ENCODE measurements at regions not wholly inside any gene's neighbourhood (a gene's known extent, or its start where the extent isn't known, plus 50 kb on each side); places are given as distances from the start of the nearest gene placed in this dataset.

DNA sequence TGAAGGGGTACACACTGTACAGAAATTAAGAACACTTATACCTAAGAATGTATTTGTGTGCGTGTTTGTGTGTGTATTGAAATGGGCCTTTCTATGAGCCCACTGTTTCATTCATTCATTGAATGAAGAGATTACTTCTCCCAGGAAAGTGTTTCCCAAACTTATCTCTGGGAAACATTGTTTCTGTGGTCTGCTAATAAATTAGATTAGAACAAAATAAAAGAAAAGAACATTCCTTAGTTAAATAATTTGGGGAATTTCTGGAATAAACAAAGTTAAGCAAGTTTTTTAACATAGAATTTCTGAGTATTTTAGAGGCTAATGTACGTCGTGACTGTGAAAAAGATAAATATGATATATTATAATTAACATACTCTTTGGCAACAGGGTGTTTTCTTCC lies 402.4 kb upstream of the CDH11 start:
- DNase-seq = no peak

DNA sequence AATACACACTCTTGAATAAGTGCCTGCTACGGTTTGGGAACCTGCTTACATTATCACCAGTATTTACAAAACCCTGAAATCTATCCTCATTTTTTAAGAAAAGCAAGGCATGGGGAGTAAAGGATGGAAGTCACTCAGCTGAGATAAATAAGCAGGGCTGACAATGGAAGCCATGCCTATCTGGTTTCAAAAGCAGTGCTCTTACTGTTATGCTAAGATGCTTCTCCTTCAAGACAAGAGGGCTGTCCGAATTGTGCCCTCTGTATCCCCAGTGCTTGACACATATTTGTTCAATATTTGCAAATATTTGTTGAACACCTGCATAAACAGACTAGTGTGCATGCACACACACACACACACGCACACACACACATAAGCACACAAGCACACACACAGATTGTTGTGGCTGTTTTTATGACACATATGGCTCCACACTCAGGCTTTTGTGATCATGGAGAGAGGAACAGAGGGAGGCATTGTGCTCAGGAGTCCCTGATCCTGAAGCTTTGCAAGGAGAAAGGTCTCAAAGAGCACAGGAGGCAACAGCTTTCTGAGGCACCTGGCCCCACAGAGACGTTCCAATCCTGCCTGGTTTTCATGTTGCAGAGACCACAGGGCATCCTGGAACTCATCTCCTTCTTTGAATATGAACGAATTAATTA lies 401.6 kb upstream of the CDH11 start:
- no peak for DNase-seq

DNA sequence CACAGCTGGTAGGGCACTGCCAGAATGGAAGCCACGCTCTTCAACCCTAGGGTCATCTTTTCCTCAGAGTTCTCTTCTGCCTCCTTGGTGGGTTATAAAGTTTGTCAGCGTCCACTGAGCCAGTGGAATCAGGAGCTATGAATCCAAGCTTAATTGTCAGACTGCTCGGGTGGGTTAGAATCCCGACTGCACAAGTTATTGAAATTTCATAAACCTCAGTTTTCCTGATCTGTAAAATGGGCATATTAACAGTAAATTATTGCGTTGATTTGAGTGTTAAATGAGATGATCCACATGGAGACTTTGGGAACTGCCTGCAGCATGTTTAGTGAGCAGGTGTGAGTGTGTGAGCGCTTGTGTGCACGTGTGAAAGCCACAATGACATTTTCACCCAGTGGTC lies 400.5 kb upstream of the CDH11 start:
- DNase-seq = no peak

DNA sequence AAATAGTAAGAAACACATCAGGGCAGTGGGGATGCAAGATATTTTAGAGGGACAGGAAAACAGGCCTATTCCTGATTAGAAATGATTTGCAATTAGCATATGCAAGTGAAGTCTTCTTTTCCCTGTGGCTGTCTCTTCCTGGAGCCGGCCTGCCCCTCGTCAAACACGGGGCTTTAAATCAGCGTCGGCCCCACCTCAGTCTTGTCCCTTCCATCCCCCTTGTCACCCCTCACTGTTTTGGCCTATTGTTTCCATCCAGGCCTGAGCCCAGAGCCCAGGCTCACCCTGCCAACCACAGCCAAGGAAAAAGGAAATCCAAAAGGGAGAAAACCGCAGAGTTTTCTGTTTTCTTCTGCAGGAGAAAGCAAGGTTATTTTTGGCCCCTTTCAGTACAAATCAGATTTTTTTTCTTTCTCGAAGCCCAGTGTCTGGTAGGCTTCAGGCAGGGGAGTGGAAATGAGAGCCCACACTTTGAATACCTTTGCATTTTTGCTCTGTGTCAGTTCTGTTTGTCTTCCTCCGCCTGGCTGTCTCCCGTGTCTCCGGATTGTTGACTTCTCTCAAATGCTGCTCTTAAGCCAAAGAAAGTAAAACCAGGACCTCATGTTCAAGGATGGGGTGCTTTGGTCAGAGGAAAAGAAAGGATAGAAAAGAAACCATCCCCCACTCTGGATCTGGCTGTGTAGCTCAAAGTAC lies 399.9 kb upstream of the CDH11 start:
- DNase-seq = no peak

DNA sequence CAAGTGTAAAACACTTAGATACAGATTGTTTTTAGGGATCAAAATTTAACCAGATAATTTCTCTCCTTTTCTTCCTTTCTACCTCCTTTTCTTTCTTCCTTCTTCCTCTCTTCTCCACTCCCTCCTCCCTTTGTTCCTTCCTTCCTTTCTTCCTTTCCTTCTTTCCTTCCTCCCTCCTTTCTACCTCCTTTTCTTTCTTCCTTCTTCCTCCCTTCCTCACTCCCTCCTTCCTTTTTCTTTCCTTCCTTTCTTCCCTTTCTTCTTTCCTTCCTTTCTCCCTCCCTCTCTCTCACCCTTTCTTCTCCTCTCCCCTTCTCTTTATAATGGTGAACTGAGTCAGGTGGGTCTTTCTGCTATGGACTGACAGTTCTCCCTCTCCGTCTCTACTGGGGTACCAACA lies 397.5 kb upstream of the CDH11 start:
- no peak for DNase-seq

DNA sequence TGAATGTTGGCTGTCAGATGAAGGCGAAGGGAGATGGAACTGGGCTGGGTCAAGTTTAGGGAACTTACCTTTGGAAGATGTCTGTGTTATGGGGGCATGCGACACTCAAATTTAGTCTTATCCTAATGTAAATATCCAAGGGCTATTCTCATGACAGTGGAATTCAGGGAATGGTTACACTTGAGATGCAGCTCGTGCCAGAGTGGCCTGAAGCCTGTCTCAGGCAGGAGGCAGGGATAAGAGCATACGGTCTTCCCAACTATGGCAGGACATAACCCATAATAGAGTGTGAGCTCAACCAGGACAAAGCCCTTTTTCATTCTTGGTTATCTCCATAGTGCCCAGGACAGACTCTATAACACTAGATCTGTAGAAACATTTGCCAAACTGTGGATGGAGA lies 393.3 kb upstream of the CDH11 start:
- DNase-seq = no peak

DNA sequence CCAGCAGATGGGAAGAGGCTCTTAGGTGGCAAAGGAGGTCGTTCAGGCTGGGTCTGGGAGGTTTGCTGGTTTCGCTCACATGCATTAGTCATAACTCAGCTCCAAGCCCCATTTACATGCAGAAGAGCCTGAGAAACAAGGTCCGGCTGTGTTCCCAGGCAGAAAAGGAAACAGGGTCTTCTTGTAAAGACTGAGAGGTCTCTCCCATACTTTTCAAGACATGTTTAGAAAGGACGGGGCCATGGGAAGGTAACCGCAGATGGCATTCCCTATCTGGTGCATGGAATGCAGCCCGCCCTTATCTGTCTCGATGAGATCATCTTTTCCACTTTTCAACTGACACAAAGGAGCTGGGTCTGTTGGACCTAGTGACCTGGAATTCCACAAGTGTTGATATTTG lies 389.0 kb upstream of the CDH11 start:
- no peak for DNase-seq

DNA sequence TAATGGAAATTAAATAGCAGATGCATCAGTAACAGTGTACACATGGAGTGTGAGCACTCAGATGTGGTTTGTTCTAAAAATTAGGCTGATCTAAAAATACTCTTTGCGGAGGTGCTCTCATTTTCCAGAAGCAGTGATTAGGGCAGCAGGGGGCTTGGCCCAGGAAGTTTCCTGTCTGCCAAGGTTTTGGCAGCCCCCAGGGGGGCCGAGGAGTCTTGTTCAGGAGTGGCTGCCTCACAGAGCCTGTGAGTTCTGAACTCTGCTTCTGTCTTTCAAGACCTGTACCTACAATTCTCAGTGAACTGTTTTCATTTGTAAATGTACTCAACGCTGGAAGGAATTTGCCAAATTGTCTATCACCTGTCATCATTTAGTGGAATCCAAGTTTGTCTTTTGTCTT lies 388.4 kb upstream of the CDH11 start:
- no peak for DNase-seq

DNA sequence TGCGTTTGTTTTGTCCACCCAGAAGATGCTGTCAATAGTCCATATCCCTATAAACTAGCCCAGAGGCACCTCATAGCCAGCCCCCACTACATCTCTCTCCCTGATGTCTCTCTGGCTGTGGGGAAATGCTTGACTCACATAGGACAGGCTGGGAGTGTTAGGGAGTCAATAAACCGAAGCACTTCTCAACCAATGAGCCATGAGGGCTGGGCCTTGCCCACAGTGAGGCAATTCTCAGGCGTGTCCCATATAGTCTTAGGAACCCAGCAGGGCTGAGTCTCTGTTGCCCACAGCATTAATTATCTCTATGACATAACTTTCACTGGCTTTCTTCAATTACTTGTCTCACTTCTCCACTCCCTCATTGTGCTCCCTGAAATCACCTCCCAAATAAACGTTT lies 387.3 kb upstream of the CDH11 start:
- no peak for DNase-seq

DNA sequence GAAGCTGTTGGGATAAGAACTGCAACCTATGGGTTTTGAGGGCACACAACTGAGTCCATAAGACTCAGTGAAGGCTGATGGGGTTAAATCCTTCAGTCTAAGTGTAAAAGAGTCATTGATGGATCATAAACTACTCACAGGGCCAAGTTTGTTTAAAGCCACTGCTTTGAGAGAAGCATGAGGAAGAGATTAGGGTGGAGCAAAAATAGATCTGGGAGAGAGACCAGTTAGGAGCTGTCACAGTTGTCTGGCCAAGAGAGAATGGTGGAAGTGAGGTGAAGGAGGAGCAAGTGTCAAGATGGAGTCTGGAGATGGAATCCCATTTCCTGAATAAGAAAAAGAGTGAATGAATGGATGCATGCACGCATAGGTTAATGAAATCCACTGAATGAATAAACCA lies 379.1 kb upstream of the CDH11 start:
- DNase-seq = no peak

DNA sequence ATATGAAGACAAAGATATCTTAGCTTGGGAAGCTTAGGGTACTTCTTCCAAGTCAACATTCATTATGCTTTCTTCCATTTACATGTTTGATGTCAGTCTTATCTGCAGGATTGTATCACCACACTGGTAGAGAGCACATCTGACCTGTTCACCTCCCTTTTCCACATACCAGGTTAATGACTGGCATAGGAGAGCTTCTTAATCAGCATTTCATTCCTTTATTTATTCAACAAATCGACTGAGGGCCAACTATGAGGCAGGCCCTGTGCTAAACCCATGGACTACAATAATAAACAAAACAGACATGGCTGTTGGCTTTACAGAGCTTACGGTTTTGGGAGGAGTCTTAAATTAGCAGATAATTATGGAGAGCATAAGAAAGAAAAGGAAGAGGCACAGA lies 378.1 kb upstream of the CDH11 start:
- DNase-seq = no peak

DNA sequence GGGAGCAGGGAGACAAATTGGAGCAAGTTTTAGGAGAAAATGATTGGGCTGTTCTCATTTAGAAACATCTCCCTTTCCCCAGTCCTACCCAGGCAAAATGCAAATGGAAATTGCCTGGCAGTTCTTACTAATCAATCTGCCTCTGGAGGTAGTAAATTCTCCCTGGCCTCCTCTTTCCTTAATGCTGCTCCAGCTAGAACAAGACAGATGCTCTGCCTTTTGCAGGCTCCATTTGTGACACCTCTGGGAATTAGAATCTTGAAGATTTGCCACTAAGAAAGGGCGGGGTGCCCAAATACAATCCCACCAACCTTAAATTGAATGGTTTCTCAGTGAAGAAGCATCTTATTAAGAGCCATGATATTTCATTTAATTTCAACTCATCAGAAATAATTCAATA lies 377.7 kb upstream of the CDH11 start:
- no peak for DNase-seq

DNA sequence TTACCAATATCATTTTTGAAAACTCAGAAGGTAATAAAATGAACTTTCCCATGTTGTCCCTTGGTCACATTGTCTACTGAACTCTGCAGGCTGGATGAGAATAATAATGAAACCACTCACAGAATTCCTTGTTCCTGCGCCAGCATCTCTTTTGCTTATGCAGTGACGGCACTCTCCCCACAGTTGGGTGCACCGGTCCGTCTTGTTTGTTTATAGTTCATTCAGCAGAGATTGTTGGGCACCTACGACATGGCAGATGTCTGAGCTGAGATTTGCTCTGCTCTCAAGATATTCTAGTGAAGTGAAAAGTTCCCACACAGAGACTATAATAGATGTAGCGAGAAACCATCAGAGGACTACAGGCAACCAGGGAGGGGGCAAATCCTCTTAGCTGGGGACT lies 375.7 kb upstream of the CDH11 start:
- no peak for DNase-seq

DNA sequence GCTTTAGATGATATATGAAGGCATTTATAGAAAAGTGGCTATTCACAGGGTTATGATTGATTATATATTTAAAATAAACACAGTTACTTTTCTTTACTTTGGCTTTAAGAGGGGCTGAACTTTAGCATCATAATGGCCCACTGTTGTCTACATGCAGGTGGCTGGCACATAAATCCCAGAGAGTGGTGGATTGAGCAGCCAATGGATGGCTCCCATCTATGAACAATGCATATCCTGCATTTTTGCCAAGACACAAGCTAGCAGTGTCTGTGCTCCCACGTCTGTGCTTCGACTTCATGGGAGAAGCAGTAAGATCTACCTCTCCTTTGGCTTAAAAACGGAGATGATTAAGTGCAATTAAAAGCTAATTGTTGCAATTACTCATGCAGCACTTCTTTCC lies 373.2 kb upstream of the CDH11 start:
- DNase-seq = no peak

DNA sequence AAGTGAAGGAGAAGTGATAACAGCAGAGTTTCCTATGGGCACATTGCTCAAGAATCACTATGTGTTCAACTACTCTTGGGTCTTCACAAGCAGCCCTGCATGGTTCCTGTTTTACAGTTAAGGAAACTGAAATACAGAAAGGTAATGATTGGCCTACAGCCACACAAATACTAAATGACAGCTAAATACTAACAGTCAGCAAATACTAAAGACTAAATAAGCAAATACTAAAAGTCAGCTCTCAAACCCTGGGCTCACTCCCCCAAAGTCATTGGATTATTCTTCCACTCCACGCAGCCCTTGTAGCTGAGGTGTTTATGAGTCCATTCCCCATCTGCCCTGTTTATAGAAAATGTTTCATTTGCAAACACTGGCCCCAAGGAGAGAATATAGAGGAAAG lies 372.7 kb upstream of the CDH11 start:
- no peak for DNase-seq

DNA sequence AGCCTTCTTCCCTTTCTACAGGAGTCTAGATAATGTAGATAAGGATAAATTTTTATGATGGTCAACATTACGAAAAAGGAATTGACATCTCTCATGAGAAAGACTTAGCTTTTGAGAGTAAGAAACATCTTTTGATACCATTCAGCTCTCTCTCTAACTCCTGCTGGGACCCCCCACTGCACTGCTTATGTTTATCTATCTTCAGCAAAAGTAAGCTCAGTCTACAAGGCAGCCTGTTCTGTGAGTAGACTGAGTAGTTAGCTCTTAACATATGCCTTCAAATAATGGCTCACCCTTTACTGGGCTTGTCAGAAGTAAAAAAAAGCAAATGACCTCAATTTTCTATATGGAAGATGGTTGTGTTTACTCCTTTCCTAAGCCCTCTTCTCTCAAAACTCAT lies 372.2 kb upstream of the CDH11 start:
- no peak for DNase-seq

DNA sequence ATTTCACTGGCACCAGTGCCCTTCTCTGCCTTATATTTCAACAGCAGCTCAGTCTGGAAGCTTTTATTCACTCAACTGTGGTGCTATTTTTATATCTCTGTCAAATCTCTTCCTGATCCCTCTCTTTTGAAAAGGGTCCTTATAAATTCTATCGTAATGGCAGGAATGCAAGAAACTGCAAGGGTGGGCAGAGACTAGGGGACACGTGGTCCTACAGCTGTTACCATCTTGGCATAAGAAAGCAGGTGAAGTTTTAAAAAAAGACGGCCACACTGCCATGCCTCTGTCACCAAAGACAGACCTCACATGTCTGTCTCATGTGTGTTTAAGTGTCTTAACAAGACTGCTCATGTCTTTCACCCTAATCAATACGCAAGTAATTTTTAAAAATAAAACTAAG lies 368.4 kb upstream of the CDH11 start:
- no peak for DNase-seq

DNA sequence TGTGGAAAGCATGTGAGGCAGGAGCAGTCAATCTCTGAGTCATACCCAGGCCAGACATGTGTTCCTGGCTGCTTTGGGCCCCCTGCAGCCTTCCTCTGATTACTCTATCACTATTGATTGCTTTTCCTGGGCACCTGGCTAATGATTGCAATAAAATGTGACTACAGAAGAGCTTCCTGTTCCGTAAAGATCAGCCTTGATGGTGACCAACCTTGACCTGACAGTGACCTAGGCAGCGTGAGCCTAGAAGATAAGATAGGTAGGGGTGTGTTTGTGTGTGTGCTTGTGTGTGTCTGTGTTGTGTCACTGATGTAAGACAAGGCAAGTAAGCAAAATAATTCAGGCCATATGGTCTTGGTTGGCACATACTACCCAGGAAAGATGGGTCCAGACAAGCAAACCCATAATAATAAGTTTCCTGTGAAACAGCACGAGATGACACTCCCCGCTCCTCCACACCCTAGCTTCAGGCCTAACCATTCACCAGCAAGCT lies 367.7 kb upstream of the CDH11 start:
- DNase-seq = no peak

DNA sequence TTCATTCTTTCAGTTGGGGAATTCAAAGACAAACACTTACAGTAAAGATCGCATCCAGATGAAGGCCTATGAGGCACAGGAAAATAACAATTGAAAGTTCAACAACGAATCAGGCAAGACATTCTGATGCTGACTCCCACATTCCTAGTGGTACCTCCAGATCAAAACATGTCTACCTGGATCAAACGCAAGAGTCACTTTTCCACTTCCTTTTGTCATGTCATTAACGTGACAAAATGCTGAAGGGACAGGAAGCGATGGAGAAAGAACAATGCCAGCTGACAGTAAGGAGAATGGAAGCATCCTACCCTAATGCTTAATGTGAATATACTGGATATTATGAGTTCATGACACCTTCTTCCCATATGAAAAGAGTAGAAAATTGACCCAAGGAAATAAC lies 365.4 kb upstream of the CDH11 start:
- no peak for DNase-seq

DNA sequence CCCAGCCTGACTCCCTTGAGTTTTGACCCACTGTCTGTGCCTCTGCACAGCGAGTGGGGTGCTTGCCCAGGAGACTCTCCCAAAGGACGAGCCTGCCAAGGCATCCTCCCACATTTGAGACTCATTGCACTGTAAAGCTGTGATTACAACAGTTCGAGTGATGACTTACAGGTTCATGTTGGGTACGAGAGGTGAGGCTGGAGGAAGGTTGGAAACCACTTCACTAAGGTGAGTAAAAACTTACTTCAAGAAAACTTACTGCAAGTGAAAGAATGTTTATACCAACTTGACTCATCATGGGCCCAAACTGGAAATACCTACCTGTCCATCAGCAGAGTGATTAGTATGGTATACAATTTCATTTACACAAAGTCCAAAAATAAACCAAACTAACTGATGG lies 360.1 kb upstream of the CDH11 start:
- DNase-seq = no peak

DNA sequence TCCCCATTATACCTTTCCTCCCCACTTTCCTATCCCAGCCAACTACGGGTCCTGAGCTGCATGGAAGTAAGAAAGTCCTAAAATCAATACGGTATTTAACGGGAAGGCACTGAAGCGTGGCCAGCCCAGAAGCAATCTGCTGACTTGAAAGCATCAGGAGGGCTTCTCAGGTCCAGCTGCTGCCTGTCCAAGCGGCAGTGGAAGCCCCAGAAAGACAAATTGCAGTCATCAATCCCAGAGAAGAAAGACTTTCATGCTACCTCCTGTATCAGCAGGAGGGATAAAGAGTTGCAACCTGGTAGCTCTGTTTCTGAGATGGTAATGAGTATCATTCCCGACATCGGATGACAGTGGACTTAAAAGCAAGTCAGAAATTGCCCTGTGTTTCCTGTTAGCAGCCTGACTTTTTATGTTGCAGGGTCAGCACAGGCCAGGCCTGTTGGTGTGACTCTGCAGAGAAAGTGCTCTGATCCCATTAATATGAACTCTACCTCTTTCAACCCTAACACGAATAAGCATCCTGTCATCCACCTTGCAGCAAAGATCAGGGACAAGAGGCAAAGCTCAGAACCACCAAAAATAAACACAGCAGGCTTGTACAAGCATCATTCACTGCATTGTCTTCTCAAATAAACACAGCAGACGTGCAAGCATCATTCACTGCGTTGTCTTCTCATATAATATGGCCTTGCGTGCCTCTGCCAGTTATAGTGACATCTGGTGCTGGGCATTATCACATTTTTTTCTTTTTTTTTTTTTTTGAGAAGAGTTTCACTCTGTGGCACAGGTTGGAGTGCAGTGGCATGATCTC lies 358.6 kb upstream of the CDH11 start:
- DNase-seq = no peak

DNA sequence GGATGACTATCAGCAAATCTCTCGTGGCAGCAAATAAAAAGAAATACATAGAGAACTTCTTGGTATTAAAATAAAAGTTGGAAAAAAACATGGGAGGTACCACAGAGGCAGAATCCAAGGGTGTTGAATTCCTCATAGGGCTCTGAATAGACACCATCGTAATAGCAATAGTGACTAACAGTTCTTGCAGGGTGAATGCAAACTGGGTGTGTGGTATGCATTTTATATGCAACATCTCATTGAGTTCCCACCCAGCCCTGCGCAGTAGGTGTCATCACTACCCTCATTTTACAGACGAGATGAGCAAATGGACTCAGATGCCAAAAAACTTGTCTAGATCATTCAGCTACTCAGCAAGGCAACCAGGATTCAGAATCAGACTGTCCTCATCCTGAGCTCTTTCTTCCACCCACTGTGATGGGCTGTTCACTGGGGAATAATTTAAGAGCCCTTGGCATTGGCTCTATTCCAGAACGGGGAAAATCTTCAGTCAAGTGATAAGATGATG lies 354.6 kb upstream of the CDH11 start:
- DNase-seq = no peak

DNA sequence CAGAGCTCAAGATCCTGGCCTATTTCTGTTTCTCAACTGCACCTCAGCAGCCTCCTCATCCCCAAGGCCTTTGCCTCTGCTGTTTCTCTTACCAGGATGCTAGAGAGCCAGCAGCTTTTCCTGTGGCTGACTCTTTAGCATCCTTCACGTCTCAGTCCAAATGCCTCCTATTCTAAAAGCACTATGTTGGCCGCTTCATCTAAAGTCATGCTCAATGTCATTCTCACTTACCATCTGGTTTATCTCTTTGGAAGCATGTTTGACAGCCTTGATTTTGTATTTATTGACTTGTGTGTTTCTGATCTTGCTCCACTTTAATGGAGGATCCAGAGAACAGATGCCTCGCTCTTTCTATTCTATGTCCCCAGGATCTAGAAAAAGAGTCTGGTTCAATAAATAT lies 351.8 kb upstream of the CDH11 start:
- DNase-seq = no peak

DNA sequence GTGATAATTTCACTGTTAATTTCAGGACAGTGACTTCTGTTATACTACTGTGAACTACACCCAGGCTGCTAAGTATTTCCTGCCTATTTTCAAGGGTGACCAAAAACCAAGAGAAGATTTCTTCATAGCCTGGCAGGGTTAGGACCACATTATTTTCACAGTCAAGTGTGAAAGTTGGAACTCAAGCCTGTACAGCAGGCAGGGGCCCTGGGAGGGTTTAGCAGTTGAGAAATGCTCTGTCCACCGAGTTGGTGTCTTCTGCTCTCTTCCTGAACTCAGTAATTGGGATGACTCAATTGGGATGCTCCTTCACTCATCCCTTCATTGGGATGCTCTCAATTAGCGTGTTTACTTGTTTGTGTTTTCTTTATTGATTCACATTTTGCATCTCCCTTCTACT lies 347.3 kb upstream of the CDH11 start:
- DNase-seq = no peak
